Activated CD4-positive, alpha-beta T cell treated with anti-CD3 and anti-CD28 coated beads, Interleukin-2, amount 50 U/mL, for 24 hours (primary cell): ENCODE measurements at regions not wholly inside any gene's neighbourhood (a gene's known extent, or its start where the extent isn't known, plus 50 kb on each side); places are given as distances from the start of the nearest gene placed in this dataset.
"Not testable (repeated sequence)": the region's sequence is repeated elsewhere in the genome, so short reads cannot be mapped to it uniquely, and the experiment has no call there.

Experiments
- DNase-seq, 2 donors: peaks; one replicate each; pipeline ENCODE4 v3.0.0-alpha.2; 2020; ENCODE audit warnings: low read depth in 1 of 2, low spot score in 1 of 2

GRCh38 chr1:194477908-194478307 is 1291.5 kb upstream of the B3GALT2 start:
- no peak for DNase-seq

- no peak for DNase-seq
These were observed 1290.5 kb upstream of the B3GALT2 start for GRCh38 chr1:194476872-194477271.

- DNase-seq, result no peak
These were observed 1289.9 kb upstream of the B3GALT2 start for GRCh38 chr1:194476351-194476750.

- no peak for DNase-seq
These were observed 1288.3 kb upstream of the B3GALT2 start for GRCh38 chr1:194474701-194475100.

- no peak for DNase-seq
These were observed 1287.4 kb upstream of the B3GALT2 start for GRCh38 chr1:194473766-194474165.

GRCh38 chr1:194469282-194469681 is 1282.9 kb upstream of the B3GALT2 start:
- DNase-seq, result no peak

- DNase-seq, result no peak
These were observed 1280.3 kb upstream of the B3GALT2 start for GRCh38 chr1:194466706-194467105.

- no peak for DNase-seq
These were observed 1261.2 kb upstream of the B3GALT2 start for GRCh38 chr1:194447636-194448035.

GRCh38 chr1:194445244-194445643 is 1258.8 kb upstream of the B3GALT2 start:
- no peak for DNase-seq

GRCh38 chr1:194442901-194443575 is 1256.6 kb upstream of the B3GALT2 start:
- no peak for DNase-seq

- DNase-seq, result no peak
These were observed 1250.7 kb upstream of the B3GALT2 start for GRCh38 chr1:194437135-194437534.

- no peak for DNase-seq
These were observed 1244.7 kb upstream of the B3GALT2 start for GRCh38 chr1:194431121-194431520.

- no peak for DNase-seq
These were observed 1234.3 kb upstream of the B3GALT2 start for GRCh38 chr1:194420706-194421105.

GRCh38 chr1:194419721-194420120 is 1233.3 kb upstream of the B3GALT2 start:
- DNase-seq, result no peak

GRCh38 chr1:194410756-194411155 is 1224.3 kb upstream of the B3GALT2 start:
- no peak for DNase-seq

- DNase-seq, result not testable (repeated sequence)
These were observed 1220.8 kb upstream of the B3GALT2 start for GRCh38 chr1:194407238-194407637.

- DNase-seq, result no peak
These were observed 1208.3 kb upstream of the B3GALT2 start for GRCh38 chr1:194394676-194395075.

- DNase-seq, result no peak
These were observed 1201.1 kb upstream of the B3GALT2 start for GRCh38 chr1:194387531-194387930.

GRCh38 chr1:194378517-194378916 is 1192.1 kb upstream of the B3GALT2 start:
- DNase-seq, result no peak

- DNase-seq, result no peak
These were observed 1188.2 kb upstream of the B3GALT2 start for GRCh38 chr1:194374649-194375048.

GRCh38 chr1:194372266-194372665 is 1185.9 kb upstream of the B3GALT2 start:
- no peak for DNase-seq

GRCh38 chr1:194369622-194370021 is 1183.2 kb upstream of the B3GALT2 start:
- DNase-seq, result no peak

- no peak for DNase-seq
These were observed 1182.6 kb upstream of the B3GALT2 start for GRCh38 chr1:194369060-194369459.
